ENCODE measurements at regions not wholly inside any gene's neighbourhood (a gene's known extent, or its start where the extent isn't known, plus 50 kb on each side); places are given as distances from the start of the nearest gene placed in this dataset.

GRCh38 chr10:4063717-4064116, 278.7 kb upstream of the KLF6 start:
- Histone ChIP-seq H3K4me2 (ENCODE audit: insufficient read depth, low read length) (no peak overlapping the region), H3K9me3 (replicated peaks; ENCODE audit: control insufficient read depth, insufficient read depth, low read depth, low read length) (no peaks in the 10 kb centered on the region), H3K27ac (ENCODE audit: extremely low read depth, low read depth, low read length) (no peak overlapping the region), H3K9ac (ENCODE audit: insufficient read depth in 1 of 2, low read depth in 2 of 2, low read length in 2 of 2) (no peak overlapping the region), H3K9me1 (ENCODE audit: control insufficient read depth, insufficient read depth, low read length) (no peaks in the 10 kb centered on the region), H3K36me3 (ENCODE audit: control insufficient read depth, insufficient read depth, low read length) (no peaks in the 10 kb centered on the region), H3K4me3 (no peak overlapping the region), H3K79me2 (ENCODE audit: control insufficient read depth, insufficient read depth, low read length) (no peaks in the 10 kb centered on the region), H3K27me3 (ENCODE audit: control insufficient read depth in 2 of 2, insufficient read depth in 2 of 2, low read length in 2 of 2) (peaks cover 0 to 17% of the 10 kb centered on the region in 2 experiments; a peak in 2 of 5 replicates), H2AFZ (ENCODE audit: low read depth, low read length) (no peak overlapping the region), H3K4me1 (replicated peaks in 1 of 2; ENCODE audit: control insufficient read depth in 2 of 2, insufficient read depth in 2 of 2, low read length in 2 of 2) (no peaks in the 10 kb centered on the region; a peak in 1 of 5 replicates), H4K20me1 (replicated peaks; ENCODE audit: control insufficient read depth, insufficient read depth, low read length) (no peaks in the 10 kb centered on the region)
- intact Hi-C loops (cut with micrococcal nuclease) (no loop called here), in situ Hi-C loops (cut with MboI) (no loop called here)
- BruUV-seq (replicated peaks): no TSS peak
- no peak for FAIRE-seq
- 19% methylated on average over 3 of the region's 3 CpGs for WGBS (ENCODE audit: insufficient coverage, low coverage, missing lambda C conversion rate)
- ATAC-seq: no peak
- POLR2A ChIA-PET: no interaction called here
- DNase-seq (ENCODE audit: extremely low read depth in 1 of 4, low spot score in 3 of 4): no peak
- TF ChIP-seq ETS2 (tag; IDR thresholded peaks at IDR 0.05; ENCODE audit: borderline replicate concordance, poor library complexity, severe bottlenecking) (no peak), CCNT2 (IDR thresholded peaks at IDR 0.05; ENCODE audit: borderline replicate concordance, extremely low read depth, insufficient read length, low read depth, low read length) (no peak), ERF (CRISPR knock-in tag; IDR thresholded peaks at IDR 0.05) (no peak), ZC3H4 (CRISPR knock-in tag; IDR thresholded peaks at IDR 0.05; ENCODE audit: borderline replicate concordance) (no peak), ZNF639 (CRISPR knock-in tag; conservative IDR thresholded peaks at IDR 0.05 in 1 of 2, IDR thresholded peaks at IDR 0.05 in 1 of 2) (no peak), SIN3B (IDR thresholded peaks at IDR 0.05; ENCODE audit: low read depth) (no peak), NR2F6 (CRISPR knock-in tag; IDR thresholded peaks at IDR 0.05) (no peak), SP1 (CRISPR knock-in tag; IDR thresholded peaks at IDR 0.05) (no peak)
- CTCF ChIA-PET (ENCODE audit: low intra/inter-chr PET ratio): no interaction called here

Data from K562 (cell line).